ENCODE measurements at regions not wholly inside any gene's neighbourhood (a gene's known extent, or its start where the extent isn't known, plus 50 kb on each side); places are given as distances from the start of the nearest gene placed in this dataset.
A peak's percentile ranks its signal among the peaks of the same experiment; 100 is the strongest.

- WGBS, 2 donors (ENCODE audit: low coverage in 1 of 2) = 58 to 84% methylated on average over 4 of the region's 4 CpGs
- DNase-seq = no peak
- in situ Hi-C loops (cut with MboI; ENCODE audit: low pct_ligation_motif_present in 1 of 4, low pct_unique_long_range_greater_than_20kb in 1 of 4, low sequenced_read_pairs in 3 of 4) = no loop called here
- H3K9me3 ChIP-seq = no peaks in the 10 kb centered on the region
- H3K4me1 ChIP-seq = peaks cover 7 to 11% (median 8%) of the 10 kb centered on the region in 4 donors
- intact Hi-C loops (cut with DNase I; ENCODE audit: low total_unique reads) = no loop called here
- H3K36me3 ChIP-seq = no peaks in the 10 kb centered on the region
- TF ChIP-seq CTCF (IDR thresholded peaks at IDR 0.05) (no peak), POLR2A (IDR thresholded peaks at IDR 0.05) (no peak), EP300 (IDR thresholded peaks at IDR 0.05; ENCODE audit: low read depth) (no peak), POLR2AphosphoS5 (IDR thresholded peaks at IDR 0.05) (no peak)
- H3K27ac ChIP-seq = no peak overlapping the region
- no peak overlapping the region for H3K4me3 ChIP-seq
- H3K27me3 ChIP-seq = no peaks in the 10 kb centered on the region
Measured at GRCh38 chr5:173785400-173785799, 102.7 kb upstream of the CPEB4 start.

DNA sequence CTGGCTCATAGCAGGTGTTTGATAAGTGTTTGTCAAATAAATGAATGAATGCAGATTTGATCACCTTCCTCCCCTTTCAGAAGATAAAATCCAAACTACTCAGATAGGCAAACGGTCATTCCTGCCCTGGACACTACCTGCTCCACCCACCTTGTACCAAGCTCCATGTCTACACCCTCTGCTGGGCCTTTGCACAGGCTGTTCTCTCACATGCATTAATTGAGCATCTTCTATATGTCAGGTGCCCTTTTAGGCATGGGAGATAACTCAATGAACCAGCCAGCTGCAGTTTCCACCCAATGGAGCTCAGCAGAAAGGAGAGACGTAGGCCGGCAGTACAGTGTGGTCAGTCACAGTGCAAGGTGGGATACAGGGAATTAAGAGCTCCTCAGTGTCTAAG, 102.3 kb upstream of the CPEB4 start:
- Histone ChIP-seq H3K27ac (no peak overlapping the region), H3K9me3 (no peaks in the 10 kb centered on the region), H3K27me3 (no peaks in the 10 kb centered on the region), H3K36me3 (no peaks in the 10 kb centered on the region), H3K4me1 (peaks cover 7 to 11% (median 8%) of the 10 kb centered on the region in 4 donors), H3K4me3 (no peak overlapping the region)
- intact Hi-C loops (cut with DNase I; ENCODE audit: low total_unique reads) (no loop called here), in situ Hi-C loops (cut with MboI; ENCODE audit: low pct_ligation_motif_present in 1 of 4, low pct_unique_long_range_greater_than_20kb in 1 of 4, low sequenced_read_pairs in 3 of 4) (no loop called here)
- TF ChIP-seq POLR2AphosphoS5 (IDR thresholded peaks at IDR 0.05) = no peak
- TF ChIP-seq EP300 (IDR thresholded peaks at IDR 0.05; ENCODE audit: low read depth) = no peak
- no peak for TF ChIP-seq CTCF (IDR thresholded peaks at IDR 0.05)
- TF ChIP-seq POLR2A (IDR thresholded peaks at IDR 0.05) = no peak
- WGBS, 2 donors (ENCODE audit: low coverage in 1 of 2) = 72 to 78% methylated on average over 2 to 3 of the region's 3 CpGs
- no peak for DNase-seq

GRCh38 chr5:173786286-173787187, 101.6 kb upstream of the CPEB4 start:
- Histone ChIP-seq H3K36me3 (no peaks in the 10 kb centered on the region), H3K4me3 (no peak overlapping the region), H3K9me3 (no peaks in the 10 kb centered on the region), H3K27ac (no peak overlapping the region), H3K4me1 (peaks cover 7 to 10% (median 9%) of the 10 kb centered on the region in 4 donors), H3K27me3 (no peaks in the 10 kb centered on the region)
- 74 to 80% methylated on average over 3 to 10 of the region's 10 CpGs for WGBS, 2 donors (ENCODE audit: low coverage in 1 of 2)
- DNase-seq = no peak
- TF ChIP-seq CTCF (IDR thresholded peaks at IDR 0.05) (no peak), EP300 (IDR thresholded peaks at IDR 0.05; ENCODE audit: low read depth) (no peak), POLR2A (IDR thresholded peaks at IDR 0.05) (no peak), POLR2AphosphoS5 (IDR thresholded peaks at IDR 0.05) (no peak)
- intact Hi-C loops (cut with DNase I; ENCODE audit: low total_unique reads) = no loop called here
- in situ Hi-C loops (cut with MboI; ENCODE audit: low pct_ligation_motif_present in 1 of 4, low pct_unique_long_range_greater_than_20kb in 1 of 4, low sequenced_read_pairs in 3 of 4) = no loop called here

- H3K36me3 ChIP-seq = no peaks in the 10 kb centered on the region
- H3K27me3 ChIP-seq = no peaks in the 10 kb centered on the region
- H3K9me3 ChIP-seq = no peaks in the 10 kb centered on the region
- no peak for DNase-seq
- 74 to 92% methylated on average over 2 to 11 of the region's 11 CpGs for WGBS, 2 donors (ENCODE audit: low coverage in 1 of 2)
- intact Hi-C loops (cut with DNase I; ENCODE audit: low total_unique reads) (no loop called here), in situ Hi-C loops (cut with MboI; ENCODE audit: low pct_ligation_motif_present in 1 of 4, low pct_unique_long_range_greater_than_20kb in 1 of 4, low sequenced_read_pairs in 3 of 4) (no loop called here)
- H3K27ac ChIP-seq = peak overlapping the region in 2 of 4 donors; percentile 23 to 29
- no peak for TF ChIP-seq CTCF (IDR thresholded peaks at IDR 0.05)
- TF ChIP-seq POLR2AphosphoS5 (IDR thresholded peaks at IDR 0.05) = no peak
- TF ChIP-seq EP300 (IDR thresholded peaks at IDR 0.05; ENCODE audit: low read depth) = no peak
- TF ChIP-seq POLR2A (IDR thresholded peaks at IDR 0.05) = no peak
- H3K4me3 ChIP-seq = no peak overlapping the region
- H3K4me1 ChIP-seq = peaks cover 6 to 16% (median 13%) of the 10 kb centered on the region in 4 donors
Measured at GRCh38 chr5:173789031-173789920, 98.9 kb upstream of the CPEB4 start.

Measured in transverse colon (tissue), 4 donors.